ENCODE measurements at regions not wholly inside any gene's neighbourhood (a gene's known extent, or its start where the extent isn't known, plus 50 kb on each side); places are given as distances from the start of the nearest gene placed in this dataset.

GRCh38 chr3:111244760-111245159 is 173.1 kb downstream of the NECTIN3 start:
- peak; percentile 9 for DNase-seq (ENCODE audit: low read depth)

- DNase-seq (ENCODE audit: low read depth): peak; percentile 95
Observed at GRCh38 chr3:111246967-111247760, 175.5 kb downstream of the NECTIN3 start.

GRCh38 chr3:111248406-111248805 is 176.8 kb downstream of the NECTIN3 start:
- no peak for DNase-seq (ENCODE audit: low read depth)

- DNase-seq (ENCODE audit: low read depth): no peak
Observed at GRCh38 chr3:111249421-111249820, 177.8 kb downstream of the NECTIN3 start.

GRCh38 chr3:111252779-111253178 is 181.2 kb downstream of the NECTIN3 start:
- DNase-seq (ENCODE audit: low read depth): peak; percentile 63

GRCh38 chr3:111253733-111254132 is 182.1 kb downstream of the NECTIN3 start:
- DNase-seq (ENCODE audit: low read depth): no peak

GRCh38 chr3:111260878-111261277 is 189.3 kb downstream of the NECTIN3 start:
- DNase-seq (ENCODE audit: low read depth): peak; percentile 23

- DNase-seq (ENCODE audit: low read depth): no peak
Observed at GRCh38 chr3:111269777-111270176, 198.2 kb downstream of the NECTIN3 start.

- peak; percentile 66 for DNase-seq (ENCODE audit: low read depth)
Observed at GRCh38 chr3:111277226-111277625, 205.6 kb downstream of the NECTIN3 start.

- no peak for DNase-seq (ENCODE audit: low read depth)
Observed at GRCh38 chr3:111278959-111279358, 207.3 kb downstream of the NECTIN3 start.

- DNase-seq (ENCODE audit: low read depth): no peak
Observed at GRCh38 chr3:111282024-111282423, 210.4 kb downstream of the NECTIN3 start.

GRCh38 chr3:111283165-111283564 is 211.5 kb downstream of the NECTIN3 start:
- DNase-seq (ENCODE audit: low read depth): no peak

- DNase-seq (ENCODE audit: low read depth): no peak
Observed at GRCh38 chr3:111284503-111285183, 213.0 kb downstream of the NECTIN3 start.

GRCh38 chr3:111285184-111285538 is 213.5 kb downstream of the NECTIN3 start:
- DNase-seq (ENCODE audit: low read depth): no peak

- no peak for DNase-seq (ENCODE audit: low read depth)
Observed at GRCh38 chr3:111285694-111286093, 214.1 kb downstream of the NECTIN3 start.

GRCh38 chr3:111286746-111287145 is 215.1 kb downstream of the NECTIN3 start:
- no peak for DNase-seq (ENCODE audit: low read depth)

- no peak for DNase-seq (ENCODE audit: low read depth)
Observed at GRCh38 chr3:111292117-111292516, 220.5 kb downstream of the NECTIN3 start.

- DNase-seq (ENCODE audit: low read depth): peak; percentile 70
Observed at GRCh38 chr3:111299192-111299615, 227.6 kb downstream of the NECTIN3 start.

- DNase-seq (ENCODE audit: low read depth): no peak
Observed at GRCh38 chr3:111301238-111301798, 229.7 kb downstream of the NECTIN3 start.

- no peak for DNase-seq (ENCODE audit: low read depth)
Observed at GRCh38 chr3:111302063-111302462, 230.4 kb downstream of the NECTIN3 start.

GRCh38 chr3:111303760-111304159 is 232.1 kb downstream of the NECTIN3 start:
- peak; percentile 49 for DNase-seq (ENCODE audit: low read depth)

- no peak for DNase-seq (ENCODE audit: low read depth)
Observed at GRCh38 chr3:111307676-111308075, 234.3 kb upstream of the CD96 start.

- no peak for DNase-seq (ENCODE audit: low read depth)
Observed at GRCh38 chr3:111311126-111311525, 230.9 kb upstream of the CD96 start.
